ENCODE measurements at regions not wholly inside any gene's neighbourhood (a gene's known extent, or its start where the extent isn't known, plus 50 kb on each side); places are given as distances from the start of the nearest gene placed in this dataset.

- intact Hi-C loops (cut with micrococcal nuclease) (no loop called here), dilution Hi-C loops (cut with MboI; ENCODE audit: extremely low pct_ligation_motif_present, low sequenced_read_pairs) (no loop called here)
- no peak for DNase-seq (ENCODE audit: low read depth, low spot score)
- no peak overlapping the region for H3K4me2 ChIP-seq (ENCODE audit: insufficient read depth, low read length)
- H3K9me1 ChIP-seq (replicated peaks; ENCODE audit: control insufficient read depth, extremely low read depth, insufficient read depth, low read length), result no peaks in the 10 kb centered on the region
- no peak for FAIRE-seq
- no peaks in the 10 kb centered on the region for H3K27me3 ChIP-seq (ENCODE audit: control insufficient read depth in 2 of 2, insufficient read depth in 2 of 2, low read length in 2 of 2)
- no peak overlapping the region for H3K27ac ChIP-seq (ENCODE audit: insufficient read depth, low read depth, low read length)
- H2AFZ ChIP-seq (ENCODE audit: low read depth, low read length), result no peak overlapping the region
- ChIA-PET CTCF (no interaction called here), POLR2A (no interaction called here)
- H3K9ac ChIP-seq (replicated peaks; ENCODE audit: extremely low read depth, insufficient read depth, low read length), result no peak overlapping the region
- TF ChIP-seq JUN (IDR thresholded peaks at IDR 0.05; ENCODE audit: borderline replicate concordance, insufficient read depth, insufficient read length, low read depth) (no peak), MAX (IDR thresholded peaks at IDR 0.05; ENCODE audit: insufficient read depth, insufficient read length) (no peak), FOS (IDR thresholded peaks at IDR 0.05; ENCODE audit: borderline replicate concordance, insufficient read depth, low read length) (no peak), MYC (IDR thresholded peaks at IDR 0.05; ENCODE audit: low read depth, low read length) (no peak), POLR2A (IDR thresholded peaks at IDR 0.05; ENCODE audit: low read depth, low read length) (no peak), GATA2 (IDR thresholded peaks at IDR 0.05; ENCODE audit: insufficient read depth, insufficient read length, low read depth, low read length) (no peak), POLR2AphosphoS5 (IDR thresholded peaks at IDR 0.05; ENCODE audit: insufficient read depth, low read depth, low read length) (no peak), EZH2 (IDR thresholded peaks at IDR 0.05; ENCODE audit: borderline replicate concordance, low read depth, low read length, severe bottlenecking) (no peak), CTCF (IDR thresholded peaks at IDR 0.05; ENCODE audit: extremely low read depth in 1 of 2, insufficient read depth in 1 of 2, low read depth in 1 of 2, low read length in 2 of 2) (no peak)
- H3K9me3 ChIP-seq (replicated peaks; ENCODE audit: control insufficient read depth, insufficient read depth, low read length), result no peaks in the 10 kb centered on the region
- H3K36me3 ChIP-seq (ENCODE audit: control insufficient read depth in 2 of 2, extremely low read depth in 1 of 2, insufficient read depth in 2 of 2, low read length in 2 of 2), result no peaks in the 10 kb centered on the region
- no peaks in the 10 kb centered on the region for H3K79me2 ChIP-seq (ENCODE audit: control insufficient read depth, insufficient read depth, low read length)
- no peak overlapping the region for H3K4me3 ChIP-seq (replicated peaks in 1 of 3; ENCODE audit: insufficient read depth in 1 of 3, low read depth in 1 of 3, low read length in 3 of 3)
- BruUV-seq (replicated peaks), result no TSS peak
- H3K4me1 ChIP-seq (ENCODE audit: control insufficient read depth, extremely low read depth, insufficient read depth, low read length), result no peaks in the 10 kb centered on the region
- no peaks in the 10 kb centered on the region for H4K20me1 ChIP-seq (replicated peaks; ENCODE audit: control insufficient read depth, extremely low read depth, insufficient read depth, low read length)
Observed at GRCh38 chr21:30072496-30072895, 94.1 kb downstream of the CLDN17 start.
